HG03439 (cell line): ENCODE measurements at regions not wholly inside any gene's neighbourhood (a gene's known extent, or its start where the extent isn't known, plus 50 kb on each side); places are given as distances from the start of the nearest gene placed in this dataset.
"Not testable (repeated sequence)": the region's sequence is repeated elsewhere in the genome, so short reads cannot be mapped to it uniquely, and the experiment has no call there.

Experiments used
- ATAC-seq: cut with Tn5 transposase; IDR thresholded peaks from one replicate; pipeline ENCODE4 v1.9.1; 2021; ENCODE audit warnings: mild to moderate bottlenecking, moderate library complexity; ENCODE audit not compliant: unreplicated experiment

DNA sequence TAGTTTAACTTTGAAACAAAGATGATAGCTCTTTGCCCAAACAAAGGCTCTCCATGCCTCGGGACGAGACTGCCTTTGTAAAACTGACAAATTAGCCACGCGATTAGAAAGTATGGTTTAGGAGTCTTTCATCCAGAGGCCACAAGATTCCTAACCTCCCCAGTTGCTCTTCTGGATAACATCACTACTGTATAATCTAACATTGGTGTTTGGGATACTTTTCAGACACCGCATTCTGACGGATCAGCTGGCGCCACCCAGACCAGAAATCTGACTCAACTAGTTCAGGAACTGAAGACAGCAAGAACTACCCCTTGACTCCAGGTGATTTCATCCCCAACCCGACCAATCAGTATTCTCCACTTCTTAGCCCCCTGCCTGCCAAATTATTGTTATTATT lies 98.1 kb upstream of the TEX13D start:
- no peak for ATAC-seq

- ATAC-seq = no peak
These were observed 94.2 kb upstream of the TEX13D start for GRCh38 chrX:124238268-124238667.

- no peak for ATAC-seq
These were observed 93.1 kb upstream of the TEX13D start for GRCh38 chrX:124239324-124239723.

DNA sequence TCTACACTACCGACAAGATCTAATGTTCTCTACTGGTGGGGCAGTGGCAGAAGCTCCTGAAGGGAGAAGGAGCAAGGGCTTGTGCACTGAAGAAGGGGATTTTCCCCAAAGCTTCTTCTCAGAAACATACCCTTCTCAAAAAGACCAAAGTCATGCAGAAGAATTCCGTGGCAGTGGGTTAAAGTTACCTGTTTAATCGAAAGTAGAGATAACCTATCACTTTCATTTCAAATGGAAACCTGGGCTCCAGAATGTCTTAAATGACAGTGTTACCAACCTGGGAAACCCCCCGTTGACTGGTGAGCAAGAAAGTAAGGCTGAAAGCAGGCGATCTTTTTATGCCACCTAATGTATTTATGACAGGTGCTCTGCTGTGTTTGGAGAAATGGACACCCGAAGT lies 92.5 kb upstream of the TEX13D start:
- peak; percentile 86 for ATAC-seq

DNA sequence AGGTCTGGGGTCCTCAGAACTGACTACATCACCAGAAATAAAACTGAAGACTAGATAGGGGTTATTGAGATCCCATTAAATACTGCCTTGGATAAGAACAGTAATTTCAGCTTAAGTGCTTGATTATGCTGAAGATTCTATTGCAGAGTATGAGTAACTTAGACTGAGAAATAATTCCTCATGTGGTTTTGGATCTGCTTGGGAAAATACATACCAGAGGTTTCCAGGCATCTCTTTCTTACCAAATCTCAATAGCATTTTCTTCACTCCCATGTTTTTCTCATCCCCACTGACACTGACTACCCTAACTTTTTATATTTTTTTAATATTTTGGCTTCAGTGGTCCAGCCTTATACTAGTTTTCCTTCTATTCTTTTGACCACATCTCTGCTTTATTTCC lies 92.0 kb upstream of the TEX13D start:
- ATAC-seq = no peak

DNA sequence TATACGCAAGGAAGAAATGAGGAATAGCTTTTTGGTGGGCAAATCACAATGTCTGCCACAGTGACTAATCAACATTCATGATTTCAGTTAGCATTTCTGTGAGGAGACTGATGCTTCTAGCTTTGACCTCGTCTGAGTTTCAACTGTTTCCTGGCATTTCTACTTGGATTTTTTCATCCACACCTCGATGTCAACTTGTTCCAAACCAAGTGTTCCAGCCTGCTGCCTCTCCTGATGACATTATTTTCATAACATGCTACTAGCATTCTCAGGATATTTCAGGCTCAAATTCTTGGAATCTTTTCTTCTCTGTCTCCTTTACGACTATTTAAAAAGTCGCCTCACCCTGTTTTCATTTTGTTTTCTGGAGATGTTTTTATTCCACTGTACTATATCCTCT lies 90.3 kb upstream of the TEX13D start:
- ATAC-seq = no peak

GRCh38 chrX:124249345-124249744 lies 83.1 kb upstream of the TEX13D start:
- ATAC-seq = no peak

DNA sequence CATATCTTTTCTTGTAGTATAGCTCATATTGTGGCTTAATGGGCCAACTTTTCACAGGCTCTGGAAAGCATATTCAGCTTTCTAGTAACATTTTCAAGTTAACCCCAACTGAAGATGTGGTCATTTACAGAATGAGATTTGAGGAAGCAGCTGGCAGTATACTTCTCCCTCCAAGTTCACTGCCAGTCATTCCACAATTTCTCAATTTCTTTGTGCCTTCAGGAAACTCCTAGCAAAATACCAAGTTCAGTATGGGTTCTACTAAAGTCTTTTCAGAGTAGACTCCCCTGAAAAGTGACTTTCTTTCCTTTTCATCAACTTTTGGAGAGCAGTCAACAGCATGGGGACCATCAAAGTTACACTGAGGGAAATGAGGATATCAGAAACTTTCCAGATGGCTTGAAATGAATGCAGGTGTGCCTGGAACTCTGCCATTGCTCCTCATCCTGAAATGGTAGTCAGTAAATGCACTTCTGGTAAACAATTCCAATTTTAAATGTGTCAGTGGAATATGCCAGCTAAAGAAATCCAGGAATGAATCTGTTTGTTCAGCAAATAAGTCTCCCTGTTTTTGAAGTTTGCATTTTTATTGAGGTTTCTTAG lies 81.5 kb upstream of the TEX13D start:
- ATAC-seq = no peak

DNA sequence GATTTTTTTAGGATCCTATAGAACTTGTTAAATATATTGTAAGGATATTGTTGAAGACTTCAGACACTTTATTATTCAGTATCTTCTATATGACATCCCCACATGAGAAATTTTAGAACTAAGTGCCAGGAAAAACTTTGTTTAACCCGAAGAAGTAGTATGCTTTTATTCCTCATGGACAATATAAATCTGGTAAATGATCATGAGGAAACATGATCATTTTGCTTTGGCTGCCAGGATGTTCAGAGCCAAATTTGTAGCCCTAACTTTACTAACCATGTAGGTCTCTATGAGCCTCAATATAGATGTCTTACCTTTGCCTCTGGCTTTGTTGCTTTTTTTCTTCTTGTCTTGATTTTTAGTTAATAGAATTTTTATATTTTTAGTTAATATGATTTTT lies 77.8 kb upstream of the TEX13D start:
- no peak for ATAC-seq

DNA sequence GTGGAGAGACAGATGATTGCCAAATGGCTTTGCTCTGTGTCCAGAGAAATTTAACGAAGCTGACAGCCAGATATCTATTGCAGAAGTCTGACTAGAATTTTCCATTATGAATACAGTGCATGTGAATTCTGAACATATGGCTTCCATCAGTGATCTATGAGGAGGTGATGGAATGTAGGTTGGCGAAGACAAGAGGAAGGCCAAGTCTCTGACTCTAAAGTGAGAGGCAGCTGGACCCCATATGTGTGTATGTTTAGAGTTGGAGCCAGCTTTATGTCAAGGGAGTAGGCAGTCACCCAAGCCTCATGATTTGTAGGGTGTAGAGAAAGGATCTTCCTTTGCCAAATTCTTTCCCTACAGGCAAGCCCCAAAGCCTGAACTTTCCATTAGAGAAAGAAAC lies 76.2 kb upstream of the TEX13D start:
- ATAC-seq = no peak

DNA sequence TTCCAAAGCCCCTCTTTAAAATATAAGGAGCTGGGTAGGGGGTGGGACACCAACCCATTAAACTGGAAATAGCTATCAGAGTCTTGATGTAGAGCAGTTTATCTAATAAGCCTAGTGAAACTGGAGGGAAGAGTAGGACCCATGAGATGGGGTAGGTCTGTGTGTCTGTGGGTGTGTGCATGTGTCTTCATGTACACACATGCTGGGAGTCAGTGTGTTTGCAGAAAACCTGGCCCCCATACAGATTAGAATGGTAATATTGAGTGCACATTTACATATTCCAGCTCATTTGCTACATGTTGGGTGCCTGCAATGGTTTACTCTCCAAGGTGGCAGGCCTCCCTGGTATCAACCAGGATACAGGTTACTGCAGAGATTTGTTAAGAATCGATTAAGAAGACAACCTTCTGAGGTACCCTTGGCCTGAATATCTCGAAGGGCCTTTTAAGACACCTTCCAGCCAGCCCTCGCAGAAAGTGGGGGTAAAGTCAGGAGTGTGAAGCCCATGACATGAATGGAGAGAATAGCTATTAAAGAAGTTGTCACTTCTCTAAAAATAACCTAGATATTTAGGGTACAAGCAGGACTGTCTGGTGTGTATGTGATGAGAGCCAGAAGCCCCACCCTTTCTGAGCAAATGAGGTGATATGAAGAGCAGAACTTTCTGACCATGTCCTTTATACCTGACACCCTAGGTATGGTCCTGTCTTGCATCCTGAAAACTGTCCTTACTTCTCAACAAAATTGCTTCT lies 75.7 kb upstream of the TEX13D start:
- ATAC-seq = no peak

DNA sequence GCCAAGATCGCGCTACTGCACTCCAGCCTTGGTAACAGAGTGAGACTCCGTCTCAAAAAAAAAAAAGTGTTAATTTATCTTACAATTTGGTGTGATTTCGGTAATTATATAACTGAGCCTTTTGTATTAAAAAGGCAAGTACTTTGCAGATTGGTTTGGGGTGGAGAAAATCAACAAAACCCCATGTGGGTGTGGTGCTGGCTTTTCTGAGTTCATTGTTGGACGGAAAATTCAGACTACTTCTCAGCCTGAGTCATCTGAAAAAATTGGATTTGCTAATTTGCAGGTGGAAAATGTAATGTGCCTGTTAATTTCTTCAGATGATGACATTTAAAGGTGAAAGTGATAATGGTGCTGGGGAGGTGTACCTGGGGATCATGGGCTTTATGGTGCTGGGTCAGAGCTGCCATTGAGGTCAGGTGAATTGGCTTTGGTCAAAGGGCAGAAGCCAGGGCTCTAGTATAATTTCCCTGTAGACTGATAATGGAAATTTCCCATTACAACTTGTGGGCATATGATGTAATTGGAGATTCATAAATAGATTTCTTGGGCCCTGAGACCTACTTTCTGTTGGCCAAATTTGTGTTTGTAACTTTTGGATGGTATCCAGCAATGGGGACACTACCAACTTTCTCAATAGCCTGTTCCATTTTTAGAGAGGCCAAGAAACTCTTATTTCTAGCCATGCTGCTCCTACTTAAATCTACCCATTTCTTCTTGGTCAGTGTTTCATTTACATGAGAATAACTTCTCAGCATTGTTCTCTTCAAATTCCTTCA lies 74.3 kb upstream of the TEX13D start:
- no peak for ATAC-seq

GRCh38 chrX:124260845-124261244 lies 71.6 kb upstream of the TEX13D start:
- no peak for ATAC-seq

GRCh38 chrX:124263743-124264142 lies 68.7 kb upstream of the TEX13D start:
- ATAC-seq = no peak

- ATAC-seq = no peak
These were observed 64.4 kb upstream of the TEX13D start for GRCh38 chrX:124268099-124268498.

DNA sequence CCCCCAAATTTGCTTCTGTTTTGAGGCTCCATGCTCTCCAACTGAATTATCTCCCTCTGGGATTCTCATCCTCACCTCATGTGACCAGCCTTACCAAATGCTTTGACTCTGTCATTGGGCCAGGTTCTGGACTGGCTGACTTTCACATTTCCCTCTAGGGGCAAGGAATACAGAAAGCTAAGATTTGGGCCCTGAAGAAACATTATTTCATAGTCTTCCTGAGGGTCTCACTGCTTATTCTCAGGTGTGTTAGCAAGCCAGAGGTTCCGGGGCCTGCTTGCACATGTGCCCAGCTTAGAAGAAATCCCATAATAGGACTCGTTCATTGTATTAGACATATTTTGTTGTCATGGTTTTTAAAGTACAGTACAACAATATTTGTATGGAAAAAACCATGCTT lies 62.6 kb upstream of the TEX13D start:
- no peak for ATAC-seq

- not testable (repeated sequence) for ATAC-seq
These were observed 60.9 kb upstream of the TEX13D start for GRCh38 chrX:124271599-124271998.

DNA sequence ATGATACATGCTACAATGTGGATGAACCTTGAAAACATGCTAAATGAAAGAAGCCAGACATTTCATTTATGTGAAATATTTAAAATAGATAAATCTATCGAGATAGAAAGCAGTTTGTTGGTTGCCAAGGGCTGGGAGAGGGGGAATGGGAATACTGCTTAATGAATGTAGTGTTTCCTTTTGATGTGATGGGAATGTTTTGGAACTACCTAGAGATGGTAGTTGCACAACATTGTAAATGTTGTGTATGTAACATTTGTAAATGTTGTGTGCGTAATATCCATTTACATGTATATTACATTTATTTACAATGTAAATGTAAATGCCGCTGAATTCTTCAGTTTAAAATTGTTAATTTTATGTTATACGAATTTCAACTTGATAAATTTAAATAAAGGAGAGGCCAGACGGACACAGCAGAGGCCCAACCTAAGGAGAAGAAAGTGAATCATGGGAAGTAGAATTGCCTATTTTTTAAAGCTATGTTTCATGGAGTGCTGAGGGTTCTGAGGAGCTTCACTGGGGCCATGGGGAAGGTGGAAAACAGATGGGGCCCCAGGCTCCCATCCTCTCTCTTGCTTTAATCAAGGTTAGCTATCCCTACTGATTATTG lies 60.0 kb upstream of the TEX13D start:
- ATAC-seq = no peak

DNA sequence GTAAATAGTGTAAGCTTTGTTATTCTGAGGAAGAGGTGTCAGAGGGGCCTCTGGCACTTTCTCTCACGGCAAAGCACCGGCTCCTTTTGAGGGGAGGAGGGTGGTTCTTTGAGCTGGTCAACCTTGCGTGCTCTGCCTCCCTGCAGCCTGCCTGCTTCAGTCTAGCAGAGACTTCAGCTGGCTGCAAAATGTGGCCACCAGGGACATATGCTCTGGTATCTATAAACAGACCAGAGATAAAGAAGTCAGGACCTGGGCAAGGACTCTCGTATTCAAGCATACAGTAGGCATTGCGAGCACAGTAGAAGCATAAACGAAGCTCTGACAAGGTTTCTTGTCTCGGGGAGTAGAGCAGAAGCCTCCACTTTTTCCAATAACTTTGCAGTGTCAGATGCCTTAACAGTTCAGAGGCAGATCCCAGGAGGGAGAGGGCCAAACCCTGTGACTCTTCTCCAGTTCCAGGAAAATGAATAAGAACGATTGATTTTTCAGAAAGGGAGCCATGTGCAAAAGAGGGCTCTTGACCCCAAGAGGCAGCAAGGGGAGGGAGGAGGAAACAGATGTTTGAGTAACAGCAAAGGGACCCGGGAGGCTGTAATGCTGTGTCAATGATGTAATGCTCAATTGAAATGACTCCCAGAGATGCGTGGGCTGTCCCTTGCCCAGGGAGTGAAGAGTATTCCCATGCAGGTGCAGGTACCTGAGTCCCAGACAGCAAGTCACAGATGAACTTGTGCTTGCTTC lies 57.9 kb upstream of the TEX13D start:
- no peak for ATAC-seq

DNA sequence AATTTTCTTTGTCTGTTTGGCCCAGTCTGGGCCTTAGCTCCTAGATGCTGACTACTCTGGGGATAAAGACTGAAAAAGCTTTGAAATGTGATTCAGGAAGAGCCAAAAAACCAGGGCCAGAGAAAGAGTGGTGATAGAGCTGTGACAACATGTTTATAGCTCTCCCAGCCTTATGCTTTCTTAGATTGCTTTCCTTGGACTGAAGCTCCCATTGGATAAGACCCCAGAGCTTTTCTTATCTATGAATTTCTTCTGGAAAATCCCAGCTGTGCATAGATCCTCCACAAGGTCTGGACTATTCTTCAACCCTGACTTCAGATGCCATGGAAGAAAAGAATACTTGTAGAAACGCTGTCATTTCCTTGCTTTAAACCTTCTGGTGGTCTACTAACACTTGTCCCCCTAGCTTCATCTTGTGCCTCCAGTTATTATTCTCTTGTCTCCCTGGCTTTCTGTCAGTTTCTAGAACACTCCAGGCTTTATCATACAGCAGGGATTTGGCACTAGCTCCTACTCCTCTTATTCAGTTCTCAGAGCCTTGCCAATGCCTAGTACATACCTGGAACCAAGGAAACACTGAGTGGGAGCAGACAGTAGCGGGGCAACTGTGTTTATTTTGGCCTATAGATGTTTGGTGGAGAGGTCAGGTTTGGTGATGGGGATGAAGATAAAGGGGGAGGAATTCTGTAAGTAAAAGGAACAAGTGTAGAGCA lies 57.1 kb upstream of the TEX13D start:
- ATAC-seq = no peak
